GM18870 (cell line): ENCODE measurements at regions not wholly inside any gene's neighbourhood (a gene's known extent, or its start where the extent isn't known, plus 50 kb on each side); places are given as distances from the start of the nearest gene placed in this dataset.

Source experiments
- ATAC-seq: cut with Tn5 transposase; IDR thresholded peaks from one replicate; pipeline ENCODE4 v1.9.1; 2021; ENCODE audit warnings: moderate library complexity; ENCODE audit not compliant: unreplicated experiment

DNA sequence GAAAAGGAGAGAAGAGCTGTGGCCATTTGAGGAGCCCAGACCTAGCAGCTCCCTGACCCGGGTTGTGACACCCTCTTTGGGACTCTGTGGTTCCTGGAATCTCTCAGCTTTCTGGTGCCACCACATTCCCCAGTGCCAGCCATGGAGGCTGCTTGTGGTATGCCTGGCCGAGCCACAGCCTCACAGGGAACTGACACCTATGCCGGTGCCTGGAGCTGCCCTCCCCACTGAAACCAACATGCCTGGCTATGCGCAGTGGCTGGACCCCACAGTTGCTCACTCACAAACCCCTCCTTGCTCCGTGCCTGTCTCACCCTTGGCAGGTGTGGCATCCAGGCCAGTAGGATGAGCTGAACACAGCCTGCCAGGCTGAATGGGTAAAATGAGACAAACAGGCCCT, 749.4 kb downstream of the ARAP2 start:
- ATAC-seq: no peak

DNA sequence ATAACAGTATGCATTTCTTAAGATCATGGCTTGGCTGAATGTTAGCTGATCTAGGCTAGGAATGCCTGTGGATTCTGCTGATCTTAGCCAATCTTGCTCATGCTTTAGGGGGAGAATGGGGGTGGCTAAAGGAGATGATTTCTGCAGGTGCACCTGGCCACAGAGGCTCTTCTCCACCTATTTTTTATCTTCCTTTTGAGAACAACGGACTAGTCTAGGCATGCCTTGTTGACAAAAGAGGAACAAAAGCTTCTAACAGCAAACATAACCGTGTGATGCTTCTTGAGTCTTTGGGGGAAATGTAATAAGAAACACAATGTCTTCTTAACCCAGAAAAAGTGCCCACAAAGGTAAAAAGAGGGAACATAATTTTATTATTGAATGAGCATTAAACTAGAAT, 743.5 kb downstream of the ARAP2 start:
- ATAC-seq: no peak

DNA sequence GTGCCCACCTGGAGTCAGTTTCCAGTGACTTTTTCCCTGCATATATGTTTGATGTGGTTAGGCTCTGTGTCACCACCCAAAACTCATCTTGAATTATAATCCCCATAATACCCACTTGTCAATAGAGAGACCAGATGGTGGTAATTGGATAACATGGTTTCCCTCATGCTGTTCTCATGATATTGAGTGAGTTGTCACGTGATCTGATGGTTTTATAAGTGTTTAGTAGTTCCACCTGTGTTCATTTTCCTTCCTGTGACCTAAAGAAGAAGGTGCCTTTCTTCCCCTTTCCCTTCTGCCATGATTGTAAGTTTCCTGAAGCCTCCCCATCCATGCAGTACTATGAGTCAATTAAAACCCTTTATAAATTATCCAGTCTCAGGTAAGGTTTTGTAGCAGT, 740.9 kb downstream of the ARAP2 start:
- no peak for ATAC-seq

- ATAC-seq: no peak
Observed at GRCh38 chr4:35506161-35506560, 738.2 kb downstream of the ARAP2 start.

DNA sequence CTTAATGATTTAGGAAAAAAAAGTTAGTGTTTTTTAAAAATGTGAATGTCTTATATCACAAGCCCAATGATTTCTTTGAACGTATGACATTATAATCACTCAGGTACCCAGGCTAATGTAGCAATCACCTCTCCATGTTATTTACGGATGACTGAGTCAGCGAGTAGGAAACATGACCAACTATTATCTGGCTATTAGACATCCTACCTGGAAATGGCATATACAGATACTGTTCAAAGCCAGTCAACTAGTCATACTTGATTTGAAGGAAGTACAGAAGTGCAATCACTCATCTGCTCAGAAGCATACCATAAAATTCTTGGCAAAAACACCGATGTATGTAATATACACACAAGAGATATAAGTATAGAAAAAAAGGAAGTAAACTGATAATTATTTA, 732.5 kb downstream of the ARAP2 start:
- ATAC-seq: no peak

DNA sequence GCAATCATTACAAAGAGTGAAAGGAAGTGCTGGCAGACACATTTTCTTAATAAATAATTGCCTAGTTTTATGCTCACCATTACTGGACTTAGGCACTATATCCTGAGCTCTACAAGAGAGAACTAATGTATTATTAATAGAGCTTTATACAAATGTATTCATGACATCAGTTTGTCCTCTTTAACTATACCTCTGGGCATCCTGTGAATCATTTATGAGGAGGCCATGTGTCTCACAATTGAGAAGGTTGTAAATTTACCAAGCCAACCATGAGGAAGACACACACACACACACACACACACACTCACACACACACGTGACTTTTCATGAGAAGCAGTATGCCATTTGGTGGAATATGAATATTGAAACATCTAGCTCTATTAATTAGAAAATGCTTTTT, 728.2 kb downstream of the ARAP2 start:
- no peak for ATAC-seq

GRCh38 chr4:35520059-35520458, 724.3 kb downstream of the ARAP2 start:
- no peak for ATAC-seq

DNA sequence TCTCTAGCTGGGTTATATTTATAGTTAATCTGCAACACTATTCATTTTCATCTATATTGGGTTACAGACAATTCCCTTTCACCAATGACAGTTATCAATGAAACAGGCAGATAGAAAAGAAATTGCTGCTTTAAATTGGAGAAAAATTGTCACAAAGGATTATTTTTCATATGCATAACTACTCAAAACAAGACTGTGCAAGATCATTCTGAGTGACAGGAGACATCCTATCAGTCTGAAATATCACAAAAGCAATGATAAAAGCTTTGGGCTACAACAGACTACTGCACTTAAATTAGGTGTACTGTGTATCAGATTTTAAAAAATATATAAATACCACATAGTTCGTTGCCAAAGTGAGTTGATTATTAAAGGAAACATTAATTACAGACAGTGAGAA, 722.6 kb downstream of the ARAP2 start:
- ATAC-seq: no peak

DNA sequence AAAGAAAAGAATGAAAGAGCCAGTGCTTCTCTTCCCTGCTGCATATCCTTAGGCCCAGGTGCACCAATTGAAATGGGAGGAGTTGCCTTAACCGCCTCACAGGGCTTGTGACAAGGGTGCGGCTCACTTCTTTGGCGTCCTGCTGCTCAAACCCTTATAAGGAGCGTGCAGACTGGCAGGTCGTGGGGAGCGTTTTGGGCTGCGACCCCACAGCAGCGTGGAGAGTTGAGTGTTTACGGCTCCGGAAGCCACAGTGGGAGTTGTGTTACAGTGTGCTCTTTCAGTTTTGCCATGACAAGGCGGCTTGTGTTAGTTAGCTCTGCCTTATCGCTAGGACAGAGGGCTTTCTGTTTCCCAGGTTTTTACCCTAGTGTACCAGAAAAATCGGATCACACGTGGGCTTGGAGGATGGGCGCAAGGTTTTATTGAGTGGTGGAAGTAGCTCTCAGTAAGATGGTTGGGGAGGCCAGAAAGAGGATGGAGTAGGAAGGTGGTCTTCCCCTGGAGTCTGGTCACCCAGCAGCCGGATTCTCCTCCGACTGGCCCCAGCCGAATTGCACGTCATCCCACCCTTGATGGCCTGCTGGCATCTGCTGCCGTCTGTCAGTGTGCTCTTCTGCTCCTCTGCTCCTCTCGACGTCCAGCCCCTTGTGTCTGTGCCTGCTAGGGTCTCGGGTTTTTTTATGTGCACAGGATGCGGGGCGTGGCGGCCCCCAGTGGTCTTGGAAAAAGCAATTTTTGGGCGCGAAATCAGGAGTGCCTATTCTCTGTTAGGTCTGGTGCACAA, 718.9 kb downstream of the ARAP2 start:
- ATAC-seq: no peak

GRCh38 chr4:35526456-35526855, 717.9 kb downstream of the ARAP2 start:
- ATAC-seq: peak; percentile 50

GRCh38 chr4:35534962-35535361, 709.4 kb downstream of the ARAP2 start:
- no peak for ATAC-seq

DNA sequence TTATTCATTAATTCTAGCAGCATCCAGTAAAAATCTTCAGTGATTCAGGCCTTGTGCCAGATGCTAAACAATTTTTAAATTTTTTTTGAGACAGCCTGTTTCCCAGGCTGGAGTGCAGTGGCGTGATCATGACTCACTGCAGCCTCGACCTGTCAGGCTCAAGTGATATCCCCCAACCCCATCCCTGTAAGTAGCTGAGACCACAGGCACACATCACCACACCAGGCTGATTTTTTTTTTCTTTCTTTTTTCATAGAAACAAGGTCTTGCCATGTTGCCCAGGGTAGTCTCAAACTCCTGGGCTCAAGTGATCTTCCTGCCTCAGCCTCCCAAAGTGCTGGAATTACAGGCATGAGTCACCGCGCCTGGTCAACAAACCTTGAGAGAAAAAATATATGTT, 705.5 kb downstream of the ARAP2 start:
- ATAC-seq: no peak

DNA sequence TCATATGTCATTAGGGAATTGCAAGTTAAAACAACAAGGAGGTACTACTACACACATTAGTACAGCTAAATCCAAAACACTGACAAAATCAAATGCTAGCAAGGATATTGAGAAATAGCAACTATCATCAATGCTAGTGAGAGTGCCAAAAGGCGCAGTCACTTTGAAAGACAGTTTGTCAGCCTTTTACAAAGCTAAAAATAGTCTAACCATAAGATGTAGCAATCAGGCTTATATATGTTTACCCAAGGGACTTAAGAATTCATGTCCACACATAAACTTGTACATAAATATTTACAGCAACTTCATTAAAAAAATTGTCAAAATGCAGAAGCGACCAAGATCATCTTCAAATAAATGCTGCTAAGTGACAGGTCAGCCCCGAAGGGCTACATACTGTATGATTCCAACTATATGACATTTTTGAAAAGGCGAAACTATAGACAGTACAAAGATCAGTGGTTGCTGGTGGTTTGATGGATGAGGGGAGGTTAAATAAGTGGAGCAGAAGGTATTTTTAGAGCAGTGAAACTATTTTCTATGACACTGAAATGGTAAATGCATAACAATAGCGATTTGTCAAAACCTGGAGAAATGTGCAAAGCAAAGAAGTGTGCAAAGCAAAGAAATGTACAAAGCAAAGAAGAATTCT, 704.8 kb downstream of the ARAP2 start:
- ATAC-seq: no peak

GRCh38 chr4:35541146-35541887, 703.0 kb downstream of the ARAP2 start:
- ATAC-seq: no peak

DNA sequence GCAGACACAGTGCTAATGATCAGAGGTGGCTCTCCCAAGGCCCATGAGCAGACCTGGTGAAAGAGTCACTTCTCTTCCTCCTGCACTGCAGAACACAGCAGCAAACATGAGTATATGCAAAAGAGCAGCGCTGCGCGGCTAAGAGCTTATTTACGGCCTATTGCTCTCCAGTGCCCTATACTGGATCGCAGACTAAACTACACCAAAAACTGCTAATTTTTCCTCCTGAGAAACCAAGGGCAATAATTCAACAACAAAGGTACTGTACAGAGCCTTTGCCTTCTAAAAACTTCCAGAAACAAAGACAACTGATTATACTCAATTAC, 702.5 kb downstream of the ARAP2 start:
- no peak for ATAC-seq

DNA sequence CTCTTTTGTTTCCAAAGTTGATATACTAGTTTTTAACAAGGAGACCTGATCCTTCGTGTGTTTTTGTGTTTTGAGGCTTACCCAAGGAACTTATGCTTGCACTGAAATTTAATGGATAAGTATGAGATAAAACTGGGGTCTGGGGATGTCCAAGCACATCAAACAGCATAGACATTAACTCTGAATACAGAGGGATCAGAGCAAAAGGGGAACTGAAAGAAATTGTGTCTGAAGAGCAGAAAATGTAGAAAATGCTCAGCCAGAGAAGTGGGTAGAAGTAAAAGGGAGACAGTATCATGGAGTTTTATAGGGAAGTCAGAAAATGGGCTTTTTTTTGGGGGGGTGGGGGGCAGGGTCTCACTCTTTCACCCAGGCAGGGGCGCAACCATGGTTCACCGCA, 695.4 kb downstream of the ARAP2 start:
- ATAC-seq: no peak

GRCh38 chr4:35556387-35556786, 687.9 kb downstream of the ARAP2 start:
- ATAC-seq: no peak

DNA sequence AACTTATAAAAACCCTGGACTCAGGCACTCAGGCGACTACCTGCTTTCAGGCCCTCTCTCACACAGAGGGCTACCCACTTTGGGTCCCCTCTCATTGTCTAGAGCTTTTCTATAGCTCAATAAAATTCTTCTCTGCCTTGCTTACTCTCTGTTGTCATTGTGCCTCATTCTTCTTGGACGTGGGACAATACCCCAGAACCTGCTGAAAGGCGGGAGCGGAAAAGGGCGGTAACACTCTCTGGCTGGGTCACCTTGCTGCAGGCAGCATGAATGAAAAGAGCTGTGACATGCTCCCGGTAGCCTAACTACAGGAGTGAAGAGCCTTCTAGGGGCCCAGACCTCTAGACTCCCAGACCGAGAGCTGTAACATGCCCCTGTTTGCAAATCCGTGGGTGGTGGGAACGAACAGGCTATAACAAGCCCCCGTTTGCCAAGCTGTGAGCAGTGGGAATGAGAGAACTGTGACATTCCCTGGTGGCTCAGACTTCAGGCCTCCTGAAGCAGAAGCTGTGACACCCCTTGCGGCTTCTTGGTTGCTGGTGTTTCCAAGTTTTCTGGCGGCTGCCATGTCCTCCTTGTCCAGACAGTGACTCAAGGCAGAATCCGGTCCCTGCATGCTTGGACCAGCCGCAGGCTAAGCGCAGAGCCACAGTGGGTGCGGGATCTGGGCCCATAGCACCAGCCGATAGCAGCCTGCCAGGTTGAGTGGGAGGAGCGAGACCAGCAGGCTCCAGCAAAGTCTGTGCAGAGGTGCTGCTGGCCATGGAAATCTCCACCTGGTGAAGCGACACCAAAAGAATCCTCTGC, 684.6 kb downstream of the ARAP2 start:
- no peak for ATAC-seq

GRCh38 chr4:35562861-35563260, 681.5 kb downstream of the ARAP2 start:
- no peak for ATAC-seq

DNA sequence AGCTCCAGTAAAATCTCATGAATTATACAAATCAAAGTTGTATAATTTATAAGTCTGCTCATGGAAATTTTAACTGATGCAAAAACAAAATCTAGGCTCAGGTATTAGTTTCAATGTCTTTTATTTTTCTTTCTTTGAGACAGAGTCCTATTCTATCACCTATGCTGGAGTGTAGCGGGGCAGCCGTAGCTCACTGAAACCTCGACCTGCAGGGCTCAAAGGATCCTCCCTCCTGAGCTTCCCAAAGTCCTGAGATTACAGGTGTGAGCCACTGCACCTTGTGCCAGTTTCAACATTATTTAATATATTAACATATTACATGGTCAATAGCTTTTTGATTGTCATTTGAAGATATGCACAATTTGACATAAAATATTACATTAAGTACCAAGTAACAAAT, 678.7 kb downstream of the ARAP2 start:
- no peak for ATAC-seq

DNA sequence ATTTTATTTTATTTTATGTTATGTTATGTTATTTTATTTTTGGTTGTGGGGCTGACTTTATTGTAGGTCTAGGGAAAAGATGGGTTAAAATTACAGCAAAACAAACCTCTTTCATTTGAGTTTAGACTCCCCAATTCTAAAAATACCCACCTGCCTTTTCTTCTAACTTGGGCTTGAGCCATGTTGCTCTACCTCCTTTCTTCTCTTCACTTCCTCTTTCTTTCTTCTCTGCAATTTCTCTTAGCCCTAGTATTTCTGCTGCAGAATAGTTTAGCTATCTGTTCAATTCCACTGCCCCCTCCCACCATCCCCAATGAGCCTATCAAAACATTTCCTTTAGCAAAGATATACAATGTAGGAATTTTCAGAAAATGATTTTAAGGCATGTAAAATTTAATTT, 653.3 kb downstream of the ARAP2 start:
- ATAC-seq: no peak
